PFSK-1 (cell line): ENCODE measurements at regions not wholly inside any gene's neighbourhood (a gene's known extent, or its start where the extent isn't known, plus 50 kb on each side); places are given as distances from the start of the nearest gene placed in this dataset.

ENCODE experiments used
- FOXP2 ChIP-seq: optimal IDR thresholded peaks from 2 replicates; pipeline ENCODE3; 2011; ENCODE audit warnings: borderline replicate concordance, control low read depth, inconsistent platforms; ENCODE audit not compliant: insufficient read depth; ENCODE audit errors: extremely low read length, extremely low read depth
- POLR2AphosphoS5 ChIP-seq: IDR thresholded peaks from 2 replicates; pipeline ENCODE4 v1.6.1; 2012; ENCODE audit warnings: low read depth, mild to moderate bottlenecking, control low read depth, low read length, moderate library complexity
- TAF1 ChIP-seq: IDR thresholded peaks from 2 replicates; pipeline ENCODE4 v1.6.1; 2012; ENCODE audit warnings: low read length, control low read depth, borderline replicate concordance; ENCODE audit not compliant: insufficient read depth
- TF ChIP-seq, protein P1 (sequence below), 2 experiments: IDR thresholded peaks; 2 replicates each; pipeline versions ENCODE4 v1.6.1 to v1.8.0; 2011 to 2012; ENCODE audit warnings: low read depth in 2 of 2, low read length in 2 of 2, control low read depth in 1 of 2, inconsistent platforms in 1 of 2, mild to moderate bottlenecking in 1 of 2, moderate library complexity in 1 of 2; ENCODE audit not compliant: insufficient read depth in 1 of 2

DNA sequence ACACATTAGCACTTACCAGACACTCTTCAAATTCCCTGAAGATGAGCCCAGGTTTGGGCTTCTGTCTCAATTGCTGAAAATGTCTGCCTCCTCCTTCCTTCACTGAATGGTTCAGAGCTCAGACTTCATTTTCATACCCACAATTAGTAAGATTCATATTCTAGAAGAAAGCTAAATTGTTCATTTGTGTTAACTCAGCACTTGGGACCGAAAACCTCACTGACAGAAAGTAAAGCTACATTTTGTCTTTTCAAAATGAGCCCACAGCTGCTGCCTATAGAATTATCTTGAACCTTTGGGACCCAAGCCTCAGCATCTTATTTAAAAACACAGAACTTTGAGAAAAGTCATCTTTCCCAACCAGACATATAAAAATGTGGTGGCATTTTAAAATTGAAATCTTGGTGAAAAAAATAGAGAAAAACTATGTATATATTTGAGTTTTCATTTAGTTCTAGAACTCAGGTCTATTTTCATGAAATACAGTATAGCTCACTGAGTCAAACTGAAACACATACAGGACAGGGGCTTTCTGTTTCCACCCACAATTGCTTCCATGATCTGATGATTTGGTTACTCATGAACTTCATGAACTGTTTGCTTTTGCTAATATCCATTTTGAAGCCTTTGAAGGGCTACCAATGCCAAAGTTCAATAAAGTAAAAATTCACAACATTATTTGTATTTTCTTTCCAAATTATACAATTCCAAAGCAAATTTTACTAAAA, 119.1 kb upstream of the PFKP start:
- TF ChIP-seq, protein P1, sequence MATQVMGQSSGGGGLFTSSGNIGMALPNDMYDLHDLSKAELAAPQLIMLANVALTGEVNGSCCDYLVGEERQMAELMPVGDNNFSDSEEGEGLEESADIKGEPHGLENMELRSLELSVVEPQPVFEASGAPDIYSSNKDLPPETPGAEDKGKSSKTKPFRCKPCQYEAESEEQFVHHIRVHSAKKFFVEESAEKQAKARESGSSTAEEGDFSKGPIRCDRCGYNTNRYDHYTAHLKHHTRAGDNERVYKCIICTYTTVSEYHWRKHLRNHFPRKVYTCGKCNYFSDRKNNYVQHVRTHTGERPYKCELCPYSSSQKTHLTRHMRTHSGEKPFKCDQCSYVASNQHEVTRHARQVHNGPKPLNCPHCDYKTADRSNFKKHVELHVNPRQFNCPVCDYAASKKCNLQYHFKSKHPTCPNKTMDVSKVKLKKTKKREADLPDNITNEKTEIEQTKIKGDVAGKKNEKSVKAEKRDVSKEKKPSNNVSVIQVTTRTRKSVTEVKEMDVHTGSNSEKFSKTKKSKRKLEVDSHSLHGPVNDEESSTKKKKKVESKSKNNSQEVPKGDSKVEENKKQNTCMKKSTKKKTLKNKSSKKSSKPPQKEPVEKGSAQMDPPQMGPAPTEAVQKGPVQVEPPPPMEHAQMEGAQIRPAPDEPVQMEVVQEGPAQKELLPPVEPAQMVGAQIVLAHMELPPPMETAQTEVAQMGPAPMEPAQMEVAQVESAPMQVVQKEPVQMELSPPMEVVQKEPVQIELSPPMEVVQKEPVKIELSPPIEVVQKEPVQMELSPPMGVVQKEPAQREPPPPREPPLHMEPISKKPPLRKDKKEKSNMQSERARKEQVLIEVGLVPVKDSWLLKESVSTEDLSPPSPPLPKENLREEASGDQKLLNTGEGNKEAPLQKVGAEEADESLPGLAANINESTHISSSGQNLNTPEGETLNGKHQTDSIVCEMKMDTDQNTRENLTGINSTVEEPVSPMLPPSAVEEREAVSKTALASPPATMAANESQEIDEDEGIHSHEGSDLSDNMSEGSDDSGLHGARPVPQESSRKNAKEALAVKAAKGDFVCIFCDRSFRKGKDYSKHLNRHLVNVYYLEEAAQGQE (IDR thresholded peaks at IDR 0.05; ENCODE audit: insufficient read depth in 1 of 2, low read depth in 2 of 2, low read length in 2 of 2), result no peak
- TF ChIP-seq POLR2AphosphoS5, result no peak
- TF ChIP-seq FOXP2, result no peak
- no peak for TF ChIP-seq TAF1
